GM21381 (cell line): ENCODE measurements at regions not wholly inside any gene's neighbourhood (a gene's known extent, or its start where the extent isn't known, plus 50 kb on each side); places are given as distances from the start of the nearest gene placed in this dataset.
"Not testable (repeated sequence)": the region's sequence is repeated elsewhere in the genome, so short reads cannot be mapped to it uniquely, and the experiment has no call there.

ENCODE experiments used
- ATAC-seq: cut with Tn5 transposase; IDR thresholded peaks from one replicate; pipeline ENCODE4 v1.9.1; 2021; ENCODE audit warnings: mild to moderate bottlenecking, moderate library complexity; ENCODE audit not compliant: unreplicated experiment

- ATAC-seq, result not testable (repeated sequence)
Measured at GRCh38 chr5:118107246-118107645, 881.1 kb downstream of the DTWD2 start.

- no peak for ATAC-seq
Measured at GRCh38 chr5:118098716-118099115, 889.6 kb downstream of the DTWD2 start.

GRCh38 chr5:118095115-118095514, 893.2 kb downstream of the DTWD2 start:
- ATAC-seq, result no peak

GRCh38 chr5:118088448-118088847, 899.9 kb downstream of the DTWD2 start:
- no peak for ATAC-seq

- ATAC-seq, result no peak
Measured at GRCh38 chr5:118076490-118076889, 911.9 kb downstream of the DTWD2 start.

GRCh38 chr5:118070041-118070440, 918.3 kb downstream of the DTWD2 start:
- ATAC-seq, result no peak

GRCh38 chr5:118069452-118069851, 918.9 kb downstream of the DTWD2 start:
- ATAC-seq, result no peak

- no peak for ATAC-seq
Measured at GRCh38 chr5:118068886-118069285, 919.5 kb downstream of the DTWD2 start.

- ATAC-seq, result not testable (repeated sequence)
Measured at GRCh38 chr5:118063836-118064235, 924.5 kb downstream of the DTWD2 start.

GRCh38 chr5:118060833-118061232, 927.5 kb downstream of the DTWD2 start:
- ATAC-seq, result no peak

- ATAC-seq, result no peak
Measured at GRCh38 chr5:118052503-118052902, 935.8 kb downstream of the DTWD2 start.

GRCh38 chr5:118044169-118044568, 944.2 kb downstream of the DTWD2 start:
- no peak for ATAC-seq

- no peak for ATAC-seq
Measured at GRCh38 chr5:118043531-118043930, 944.8 kb downstream of the DTWD2 start.

- ATAC-seq, result no peak
Measured at GRCh38 chr5:118042076-118042475, 946.3 kb downstream of the DTWD2 start.

- ATAC-seq, result no peak
Measured at GRCh38 chr5:118040496-118040895, 947.9 kb downstream of the DTWD2 start.

GRCh38 chr5:118033686-118034338, 954.5 kb downstream of the DTWD2 start:
- no peak for ATAC-seq

- ATAC-seq, result no peak
Measured at GRCh38 chr5:118029807-118030206, 958.5 kb downstream of the DTWD2 start.

- ATAC-seq, result no peak
Measured at GRCh38 chr5:118022062-118022461, 966.3 kb downstream of the DTWD2 start.

GRCh38 chr5:118017536-118017935, 970.8 kb downstream of the DTWD2 start:
- no peak for ATAC-seq

GRCh38 chr5:118016396-118016795, 972.0 kb downstream of the DTWD2 start:
- ATAC-seq, result no peak

GRCh38 chr5:118015511-118015910, 972.8 kb downstream of the DTWD2 start:
- no peak for ATAC-seq

- ATAC-seq, result no peak
Measured at GRCh38 chr5:118009741-118010297, 978.5 kb downstream of the DTWD2 start.

- ATAC-seq, result no peak
Measured at GRCh38 chr5:118008779-118009178, 979.6 kb downstream of the DTWD2 start.
